HG02763 (cell line): ENCODE measurements at regions not wholly inside any gene's neighbourhood (a gene's known extent, or its start where the extent isn't known, plus 50 kb on each side); places are given as distances from the start of the nearest gene placed in this dataset.
A peak's percentile ranks its signal among the peaks of the same experiment; 100 is the strongest.
"Not testable (repeated sequence)": the region's sequence is repeated elsewhere in the genome, so short reads cannot be mapped to it uniquely, and the experiment has no call there.

Experiments
- ATAC-seq: cut with Tn5 transposase; IDR thresholded peaks from one replicate; pipeline ENCODE4 v1.9.1; 2021; ENCODE audit warnings: mild to moderate bottlenecking, moderate library complexity; ENCODE audit not compliant: unreplicated experiment

- ATAC-seq = no peak
These were observed 51.4 kb upstream of the S1PR1 start for GRCh38 chr1:101185421-101185820.

GRCh38 chr1:101183388-101183699 lies 53.5 kb upstream of the S1PR1 start:
- ATAC-seq = no peak

- no peak for ATAC-seq
These were observed 54.0 kb upstream of the S1PR1 start for GRCh38 chr1:101182627-101183387.

GRCh38 chr1:101181930-101182329 lies 54.9 kb upstream of the S1PR1 start:
- no peak for ATAC-seq

GRCh38 chr1:101178688-101179491 lies 57.9 kb upstream of the S1PR1 start:
- ATAC-seq = peak; percentile 84

GRCh38 chr1:101178341-101178687 lies 58.5 kb upstream of the S1PR1 start:
- ATAC-seq = peak; percentile 7

- ATAC-seq = no peak
These were observed 60.9 kb upstream of the S1PR1 start for GRCh38 chr1:101175886-101176285.

- no peak for ATAC-seq
These were observed 61.4 kb upstream of the S1PR1 start for GRCh38 chr1:101175466-101175865.

- no peak for ATAC-seq
These were observed 62.1 kb upstream of the S1PR1 start for GRCh38 chr1:101174722-101175121.

- not testable (repeated sequence) for ATAC-seq
These were observed 62.5 kb upstream of the S1PR1 start for GRCh38 chr1:101174298-101174697.

GRCh38 chr1:101170506-101171050 lies 66.2 kb upstream of the S1PR1 start:
- ATAC-seq = no peak

- no peak for ATAC-seq
These were observed 68.9 kb upstream of the S1PR1 start for GRCh38 chr1:101167891-101168290.

GRCh38 chr1:101166583-101167120 lies 70.2 kb upstream of the S1PR1 start:
- no peak for ATAC-seq

GRCh38 chr1:101165954-101166353 lies 70.9 kb upstream of the S1PR1 start:
- ATAC-seq = no peak

GRCh38 chr1:101165532-101165931 lies 71.3 kb upstream of the S1PR1 start:
- ATAC-seq = no peak

- ATAC-seq = no peak
These were observed 72.0 kb upstream of the S1PR1 start for GRCh38 chr1:101164776-101165175.

GRCh38 chr1:101162736-101163735 lies 73.8 kb upstream of the S1PR1 start:
- no peak for ATAC-seq

GRCh38 chr1:101162300-101162699 lies 74.5 kb upstream of the S1PR1 start:
- no peak for ATAC-seq

- no peak for ATAC-seq
These were observed 75.2 kb upstream of the S1PR1 start for GRCh38 chr1:101161619-101162018.

- ATAC-seq = no peak
These were observed 78.4 kb upstream of the S1PR1 start for GRCh38 chr1:101158424-101158823.

GRCh38 chr1:101154547-101154946 lies 82.3 kb upstream of the S1PR1 start:
- no peak for ATAC-seq
